Calu3 (cell line): ENCODE measurements at regions not wholly inside any gene's neighbourhood (a gene's known extent, or its start where the extent isn't known, plus 50 kb on each side); places are given as distances from the start of the nearest gene placed in this dataset.

ENCODE experiments used
- BruUV-seq: library from RNA; stranded (reverse); fragments of 400-500 nt; replicated peaks from 2 replicates; lab custom pipeline; 2021; lab: Mats Ljungman, UMichigan
- CTCF ChIA-PET: fragments of 300-600 bp; sonication (Branson Sonifier 250); formaldehyde crosslinking; loops from one replicate; lab custom pipeline; 2022; ENCODE audit warnings: antibody characterized with exemption; lab: Charles Lee
- DNase-seq: peaks from one replicate; pipeline ENCODE4 v3.0.0; 2022
- H3K27ac Mint-ChIP-seq: one replicate; pipeline ENCODE4 v1.8.0; 2022; ENCODE audit warnings: mixed read lengths; ENCODE audit not compliant: unreplicated experiment
- H3K27me3 Mint-ChIP-seq: one replicate; pipeline ENCODE4 v1.8.0; 2022; ENCODE audit warnings: mixed read lengths; ENCODE audit not compliant: unreplicated experiment
- H3K36me3 Mint-ChIP-seq: one replicate; pipeline ENCODE4 v1.8.0; 2022; ENCODE audit warnings: mild to moderate bottlenecking, moderate library complexity, mixed read lengths; ENCODE audit not compliant: insufficient read depth, unreplicated experiment
- H3K4me1 Mint-ChIP-seq: one replicate; pipeline ENCODE4 v1.8.0; 2022; ENCODE audit warnings: mild to moderate bottlenecking, low read depth, mixed read lengths; ENCODE audit not compliant: unreplicated experiment
- H3K4me3 Mint-ChIP-seq: one replicate; pipeline ENCODE4 v1.8.0; 2022; ENCODE audit warnings: mild to moderate bottlenecking, low read depth, moderate library complexity, mixed read lengths; ENCODE audit not compliant: unreplicated experiment
- H3K9me3 Mint-ChIP-seq: one replicate; pipeline ENCODE4 v1.8.0; 2022; ENCODE audit warnings: low read depth, mixed read lengths; ENCODE audit not compliant: unreplicated experiment
- intact Hi-C: fragments of 100-400 bp; cut with micrococcal nuclease; formaldehyde crosslinking; loops from one replicate; pipeline ENCODE4 v1.10.0; 2022; ENCODE audit not compliant: unreplicated experiment
- TF ChIP-seq, protein P1 (sequence below): fragments of 200-600 bp; IDR thresholded peaks from one replicate; pipeline ENCODE4 v1.8.0; 2022; ENCODE audit warnings: antibody characterized with exemption; ENCODE audit not compliant: unreplicated experiment

DNA sequence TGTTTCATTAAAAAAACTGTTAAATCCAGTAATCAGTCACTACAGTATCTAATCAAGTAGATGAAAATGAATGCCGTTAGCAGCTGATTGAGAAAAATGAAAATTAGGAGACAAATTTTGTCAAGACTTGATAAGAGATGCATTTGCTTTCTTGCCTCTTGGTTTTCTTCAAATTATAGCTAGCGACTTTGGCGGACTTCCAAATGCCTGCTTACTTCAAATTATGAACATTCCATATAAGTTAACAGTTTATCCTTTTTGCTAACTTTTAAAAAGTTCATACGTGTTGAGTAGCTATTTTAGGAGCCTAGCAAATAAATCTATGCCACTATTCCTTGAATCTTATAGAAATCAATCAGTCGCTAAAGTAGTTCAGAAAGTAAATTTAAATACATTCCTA is 58.8 kb downstream of the PPP4R3C start:
- CTCF ChIA-PET, result no interaction called here
- H3K4me3 Mint-ChIP-seq, result no peak overlapping the region
- H3K4me1 Mint-ChIP-seq, result no peaks in the 10 kb centered on the region
- no peak overlapping the region for H3K27ac Mint-ChIP-seq
- no peaks in the 10 kb centered on the region for H3K27me3 Mint-ChIP-seq
- TF ChIP-seq, protein P1, sequence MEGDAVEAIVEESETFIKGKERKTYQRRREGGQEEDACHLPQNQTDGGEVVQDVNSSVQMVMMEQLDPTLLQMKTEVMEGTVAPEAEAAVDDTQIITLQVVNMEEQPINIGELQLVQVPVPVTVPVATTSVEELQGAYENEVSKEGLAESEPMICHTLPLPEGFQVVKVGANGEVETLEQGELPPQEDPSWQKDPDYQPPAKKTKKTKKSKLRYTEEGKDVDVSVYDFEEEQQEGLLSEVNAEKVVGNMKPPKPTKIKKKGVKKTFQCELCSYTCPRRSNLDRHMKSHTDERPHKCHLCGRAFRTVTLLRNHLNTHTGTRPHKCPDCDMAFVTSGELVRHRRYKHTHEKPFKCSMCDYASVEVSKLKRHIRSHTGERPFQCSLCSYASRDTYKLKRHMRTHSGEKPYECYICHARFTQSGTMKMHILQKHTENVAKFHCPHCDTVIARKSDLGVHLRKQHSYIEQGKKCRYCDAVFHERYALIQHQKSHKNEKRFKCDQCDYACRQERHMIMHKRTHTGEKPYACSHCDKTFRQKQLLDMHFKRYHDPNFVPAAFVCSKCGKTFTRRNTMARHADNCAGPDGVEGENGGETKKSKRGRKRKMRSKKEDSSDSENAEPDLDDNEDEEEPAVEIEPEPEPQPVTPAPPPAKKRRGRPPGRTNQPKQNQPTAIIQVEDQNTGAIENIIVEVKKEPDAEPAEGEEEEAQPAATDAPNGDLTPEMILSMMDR, result no peak
- no peaks in the 10 kb centered on the region for H3K36me3 Mint-ChIP-seq
- no peaks in the 10 kb centered on the region for H3K9me3 Mint-ChIP-seq
- BruUV-seq, result no TSS peak
- intact Hi-C loops, result no loop called here
- no peak for DNase-seq

DNA sequence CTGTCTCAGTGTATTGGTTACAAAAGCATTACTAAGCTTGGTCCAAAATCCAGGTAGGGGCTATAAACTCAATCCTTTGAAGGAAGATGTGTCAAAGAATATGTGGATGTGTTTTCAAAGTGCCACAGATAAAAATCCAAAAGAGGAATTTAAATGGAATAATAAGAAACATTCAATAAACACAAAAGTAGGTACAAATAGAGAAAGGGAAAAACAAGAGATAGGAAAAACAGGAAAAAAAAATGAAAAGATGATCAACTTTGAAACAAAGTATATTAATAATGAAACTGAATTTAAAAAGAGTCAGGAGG is 64.0 kb downstream of the PPP4R3C start:
- no peak for DNase-seq
- no peak overlapping the region for H3K4me3 Mint-ChIP-seq
- no peaks in the 10 kb centered on the region for H3K27me3 Mint-ChIP-seq
- no TSS peak for BruUV-seq
- H3K9me3 Mint-ChIP-seq, result no peaks in the 10 kb centered on the region
- CTCF ChIA-PET, result no interaction called here
- H3K27ac Mint-ChIP-seq, result no peak overlapping the region
- intact Hi-C loops, result no loop called here
- H3K36me3 Mint-ChIP-seq, result peaks cover 4% of the 10 kb centered on the region
- TF ChIP-seq, protein P1, result no peak
- peaks cover 6% of the 10 kb centered on the region for H3K4me1 Mint-ChIP-seq

DNA sequence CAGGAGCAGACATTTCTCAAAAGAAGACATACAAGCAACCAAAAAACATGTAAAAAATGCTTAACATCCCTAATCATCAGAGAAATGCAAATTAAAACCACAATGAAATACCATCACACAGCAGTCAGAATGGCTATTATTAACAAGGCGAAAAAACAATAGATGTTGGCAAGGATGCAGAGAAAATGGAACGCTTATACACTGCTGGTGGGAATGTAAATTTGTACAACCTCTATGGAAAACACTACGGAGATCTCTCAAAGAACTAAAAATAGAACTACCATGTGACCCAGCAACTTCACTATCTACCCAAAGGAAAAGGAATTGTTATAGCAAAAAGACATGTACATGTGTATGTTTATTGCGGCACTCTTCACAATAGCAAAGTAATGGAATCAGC is 71.5 kb downstream of the PPP4R3C start:
- no TSS peak for BruUV-seq
- TF ChIP-seq, protein P1, result no peak
- CTCF ChIA-PET, result no interaction called here
- Mint-ChIP-seq H3K36me3 (no peaks in the 10 kb centered on the region), H3K27ac (no peak overlapping the region), H3K4me1 (no peaks in the 10 kb centered on the region), H3K9me3 (no peaks in the 10 kb centered on the region), H3K4me3 (no peak overlapping the region), H3K27me3 (no peaks in the 10 kb centered on the region)
- intact Hi-C loops, result no loop called here
- no peak for DNase-seq

DNA sequence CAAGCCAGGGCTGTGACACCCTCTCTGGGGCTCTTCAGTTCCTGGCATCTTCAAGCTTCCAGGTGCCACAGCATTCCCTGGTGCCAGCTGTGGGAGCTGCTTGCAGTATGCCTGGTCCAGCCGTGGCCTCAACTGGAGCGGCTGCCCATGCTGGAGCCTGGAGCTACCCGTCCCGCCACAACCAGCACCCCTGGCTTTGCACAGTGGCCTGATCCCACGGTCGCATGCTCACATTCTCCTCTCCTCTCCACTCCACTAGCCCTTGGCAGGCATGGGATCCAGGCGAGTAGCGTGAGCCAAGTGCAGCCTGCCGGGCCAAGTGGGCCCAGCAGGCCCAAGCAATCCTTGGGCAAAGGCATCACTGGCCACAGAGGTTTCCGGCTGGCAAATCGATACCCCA is 81.7 kb downstream of the PPP4R3C start:
- Mint-ChIP-seq H3K36me3 (no peaks in the 10 kb centered on the region), H3K27me3 (no peaks in the 10 kb centered on the region), H3K4me1 (no peaks in the 10 kb centered on the region), H3K27ac (no peak overlapping the region), H3K4me3 (no peak overlapping the region), H3K9me3 (no peaks in the 10 kb centered on the region)
- CTCF ChIA-PET, result interaction anchor here (1.1 kb wide), 1 partner anchor 15 kb away, joined by 3 read pairs; no protein-coding TSS in a partner anchor
- no peak for DNase-seq
- intact Hi-C loops, result no loop called here
- BruUV-seq, result no TSS peak
- TF ChIP-seq, protein P1, result no peak
